ENCODE measurements at regions not wholly inside any gene's neighbourhood (a gene's known extent, or its start where the extent isn't known, plus 50 kb on each side); places are given as distances from the start of the nearest gene placed in this dataset.

DNA sequence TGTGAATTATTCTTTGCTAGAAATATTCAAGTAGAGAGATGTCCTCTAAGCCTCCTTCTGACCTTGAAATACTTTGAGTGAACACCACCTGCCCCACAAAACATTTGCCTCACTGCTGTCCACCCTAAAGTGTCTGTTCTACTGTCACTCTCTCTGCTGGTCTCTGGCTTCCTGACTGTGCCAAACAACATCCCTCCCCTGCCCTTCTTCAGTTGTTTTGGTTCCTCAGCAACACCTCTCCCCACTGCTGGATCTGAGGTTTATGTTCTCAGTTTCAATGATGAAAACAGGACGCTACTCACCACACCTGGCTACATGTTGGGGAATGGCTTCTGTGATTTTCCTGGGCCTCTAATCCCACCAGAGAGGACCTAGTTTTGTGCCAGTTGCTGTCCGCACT lies 456.9 kb downstream of the BCOR start:
- no peak overlapping the region for H3K27ac ChIP-seq
- no peak for TF ChIP-seq CTCF (conservative IDR thresholded peaks at IDR 0.05)

GRCh38 chrX:39642071-39642470 lies 455.7 kb downstream of the BCOR start:
- peak overlapping the region; percentile 14; the same call in 1 of the 2 replicates for H3K27ac ChIP-seq
- no peak for TF ChIP-seq CTCF (conservative IDR thresholded peaks at IDR 0.05)

- no peak overlapping the region for H3K27ac ChIP-seq
- TF ChIP-seq CTCF (conservative IDR thresholded peaks at IDR 0.05), result no peak
Measured at GRCh38 chrX:39643550-39643949, 454.2 kb downstream of the BCOR start.

GRCh38 chrX:39645178-39645895 lies 452.4 kb downstream of the BCOR start:
- TF ChIP-seq CTCF (conservative IDR thresholded peaks at IDR 0.05), result no peak
- H3K27ac ChIP-seq, result no peak overlapping the region

DNA sequence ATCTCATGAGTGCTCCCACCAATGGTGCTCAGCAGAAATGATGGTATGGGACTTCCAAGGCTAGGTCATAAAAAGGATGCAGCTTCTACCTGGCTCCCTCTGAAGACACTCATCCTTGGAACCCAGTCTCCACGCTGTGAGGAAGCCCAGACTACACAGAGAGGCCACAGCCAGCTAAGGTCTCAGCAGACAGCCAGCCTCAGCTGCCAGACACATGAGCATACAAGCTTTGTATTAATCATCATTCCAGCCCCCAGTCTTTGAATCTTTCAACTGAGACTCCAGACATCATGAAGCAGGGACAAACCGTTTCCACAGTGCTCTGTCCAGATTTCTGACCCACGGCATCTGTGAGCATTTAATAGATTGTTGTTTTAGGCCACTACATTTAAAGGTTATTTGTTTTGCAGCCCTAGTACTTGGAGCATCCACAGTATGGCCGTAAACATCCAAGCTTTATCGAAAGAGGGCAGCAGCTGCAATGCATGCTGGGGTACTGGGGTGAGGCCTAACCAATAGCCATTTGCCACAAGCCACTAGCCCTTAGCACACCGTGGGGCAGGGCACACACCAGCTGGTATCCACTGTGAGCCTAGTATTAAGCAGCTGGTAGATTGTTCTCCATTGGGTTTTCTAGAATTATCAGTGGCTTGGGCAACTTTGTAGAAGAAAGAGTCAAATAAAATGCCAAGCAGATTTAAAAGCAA lies 449.1 kb downstream of the BCOR start:
- H3K27ac ChIP-seq, result no peak overlapping the region
- TF ChIP-seq CTCF (conservative IDR thresholded peaks at IDR 0.05), result no peak

GRCh38 chrX:39650768-39651347 lies 446.9 kb downstream of the BCOR start:
- no peak for TF ChIP-seq CTCF (conservative IDR thresholded peaks at IDR 0.05)
- H3K27ac ChIP-seq, result no peak overlapping the region

GRCh38 chrX:39652336-39652735 lies 445.4 kb downstream of the BCOR start:
- TF ChIP-seq CTCF (conservative IDR thresholded peaks at IDR 0.05), result peak; percentile 74
- no peak overlapping the region for H3K27ac ChIP-seq

Data from VCaP (cell line).